NCI-H2107 (cell line): ENCODE measurements at regions not wholly inside any gene's neighbourhood (a gene's known extent, or its start where the extent isn't known, plus 50 kb on each side); places are given as distances from the start of the nearest gene placed in this dataset.

Experiments
- DNase-seq: peaks from one replicate; lab custom pipeline; 2025; lab: John Stamatoyannopoulos, UW

DNA sequence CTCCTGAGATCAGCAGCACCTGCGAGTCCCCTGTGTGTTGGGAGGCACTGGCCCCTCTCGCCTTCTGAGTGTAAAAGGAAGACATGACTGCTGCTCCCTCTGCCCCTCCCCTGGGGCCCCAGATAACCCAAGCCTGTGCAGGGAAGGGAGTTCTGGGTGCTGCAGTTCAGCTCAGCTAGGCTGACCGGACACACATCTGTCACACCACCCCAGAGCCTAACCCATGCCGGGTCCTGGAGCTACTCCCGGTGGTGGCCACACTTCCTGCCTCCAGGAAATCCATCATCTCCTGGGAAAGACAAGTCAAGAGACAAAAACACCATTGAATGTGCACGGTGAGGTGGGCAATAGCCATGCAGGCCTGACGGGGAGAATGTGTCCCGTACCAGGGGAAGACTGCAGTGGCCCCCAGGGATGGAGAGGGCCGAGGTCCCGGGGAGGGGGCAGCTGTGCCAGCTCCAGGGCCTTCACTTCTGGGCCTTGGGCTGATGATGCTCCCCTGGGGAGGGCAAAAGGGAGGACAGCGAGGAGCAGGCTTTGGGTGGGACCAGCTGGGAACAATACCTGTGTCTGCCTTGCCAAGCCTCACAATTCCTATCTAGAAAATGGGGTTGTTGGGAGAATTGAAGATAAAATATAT, 210.6 kb downstream of the TFCP2L1 start:
- no peak for DNase-seq

DNA sequence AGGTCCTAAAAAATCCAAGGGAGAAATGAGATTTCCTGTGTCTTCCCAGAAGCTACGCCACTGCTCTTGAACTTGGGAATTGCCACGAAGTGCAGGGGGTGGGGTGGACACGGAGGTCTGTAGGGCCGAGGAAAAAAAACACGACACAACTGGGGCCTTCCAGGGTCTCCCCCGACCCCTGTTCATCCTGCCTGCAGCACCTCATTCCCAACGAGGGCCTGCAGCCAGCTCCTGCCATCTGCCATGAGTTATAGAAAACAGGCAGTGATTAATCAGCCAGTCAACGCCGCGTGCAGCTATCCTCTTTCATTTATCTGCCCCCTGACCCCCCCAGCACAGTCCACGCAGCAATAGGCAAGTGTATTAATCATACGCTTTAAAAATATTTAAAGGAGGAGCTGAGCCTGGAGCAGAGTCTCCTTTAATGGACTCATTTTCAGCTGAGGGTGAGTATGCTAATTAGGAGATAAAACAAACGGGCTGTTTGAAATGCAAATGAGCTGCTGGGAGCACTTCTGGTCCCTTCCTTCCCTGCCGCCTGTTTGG, 209.9 kb downstream of the TFCP2L1 start:
- peak; percentile 21 for DNase-seq

DNA sequence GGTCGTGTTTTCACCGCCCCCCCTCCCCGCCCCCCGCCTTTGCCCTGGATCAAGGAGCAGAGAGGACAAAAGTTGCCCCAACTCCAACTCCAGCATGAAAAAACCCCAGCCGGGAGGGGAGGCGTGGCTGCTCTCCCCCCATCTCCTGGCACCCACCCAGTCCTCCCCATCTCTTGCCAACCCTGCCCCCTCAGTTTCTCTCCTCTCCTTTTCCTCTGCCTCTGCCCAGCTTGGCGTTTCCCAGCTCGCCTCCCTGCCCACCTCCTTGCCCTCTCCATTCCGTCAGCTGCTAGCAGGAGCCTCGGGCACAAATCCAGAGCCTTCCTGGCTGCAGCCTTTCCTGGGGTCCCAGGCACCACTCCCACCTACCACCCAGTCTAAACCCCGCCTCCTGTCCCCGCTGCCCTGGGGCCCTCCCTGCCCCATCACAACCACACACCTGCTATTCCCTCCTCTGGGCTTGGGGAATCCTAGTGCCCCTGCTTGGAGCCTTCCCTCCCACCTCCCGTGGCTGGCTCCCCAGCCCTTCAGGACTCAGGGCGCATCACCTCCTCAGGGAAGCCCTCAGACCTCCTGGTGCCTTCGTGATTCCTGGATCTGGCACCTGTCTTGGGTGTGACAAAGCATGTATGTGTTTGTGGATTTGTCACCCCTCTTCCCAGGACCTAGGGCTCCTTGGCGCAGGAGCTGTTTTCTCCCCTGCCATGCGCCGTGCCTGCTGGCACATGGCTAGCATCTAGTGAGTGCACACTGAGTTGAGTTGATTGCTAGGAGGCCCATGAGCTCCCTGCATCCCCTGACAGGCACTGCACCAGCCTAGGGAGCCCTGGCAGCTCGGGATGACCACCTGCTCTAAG, 209.1 kb downstream of the TFCP2L1 start:
- no peak for DNase-seq

DNA sequence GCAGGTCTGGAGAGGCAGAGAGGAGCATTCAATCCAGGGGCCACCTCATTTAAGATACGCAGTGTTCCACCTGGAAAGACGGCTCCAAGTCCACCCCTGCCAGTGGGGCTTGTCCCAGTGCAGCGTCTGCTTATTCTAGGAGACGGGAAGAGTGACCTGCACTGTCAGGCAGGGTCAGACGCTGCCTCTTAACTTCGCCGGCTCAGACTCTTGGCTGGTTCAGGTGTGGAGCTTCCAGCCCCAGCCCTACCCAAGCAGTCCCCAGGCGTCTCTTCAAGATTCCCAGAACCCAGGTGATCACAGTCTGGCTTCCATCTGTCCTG, 208.5 kb downstream of the TFCP2L1 start:
- DNase-seq: no peak

DNA sequence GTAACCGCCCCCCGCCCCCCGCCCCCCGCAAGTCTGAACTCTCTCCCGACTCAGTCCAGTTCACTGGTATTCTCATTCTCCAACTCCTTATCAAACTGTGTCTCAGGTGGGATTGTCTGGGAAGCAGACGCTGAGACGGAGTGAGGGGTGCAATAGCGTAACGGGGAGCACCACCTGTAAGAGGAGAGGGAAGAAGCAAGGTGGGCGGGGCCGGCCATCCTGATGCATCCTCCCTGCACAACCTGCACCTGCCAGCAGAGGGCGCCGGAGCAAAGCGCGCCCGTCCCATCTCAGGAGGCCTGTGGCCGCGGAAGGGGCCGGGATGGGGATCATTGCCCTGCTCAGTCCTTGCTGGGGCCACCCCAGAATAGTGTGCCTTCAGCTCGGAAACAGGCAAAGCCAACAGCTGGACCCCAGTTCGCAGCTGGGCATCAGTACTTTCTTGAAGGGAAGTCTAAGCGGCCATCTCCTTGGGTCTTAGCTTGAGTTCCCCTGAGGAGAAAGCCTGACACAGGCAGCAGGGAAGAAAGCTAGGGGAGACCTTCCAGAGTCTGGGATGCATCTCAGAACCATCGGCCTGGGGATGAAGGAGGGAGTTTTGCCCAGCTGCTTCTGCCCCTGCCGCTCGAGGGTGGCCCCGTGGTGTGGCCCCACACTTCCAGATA, 208.0 kb downstream of the TFCP2L1 start:
- peak; percentile 27 for DNase-seq

- DNase-seq: no peak
Measured at GRCh38 chr2:121078899-121079298, 206.1 kb downstream of the TFCP2L1 start.

GRCh38 chr2:121080013-121080772, 204.8 kb downstream of the TFCP2L1 start:
- peak; percentile 44 for DNase-seq

DNA sequence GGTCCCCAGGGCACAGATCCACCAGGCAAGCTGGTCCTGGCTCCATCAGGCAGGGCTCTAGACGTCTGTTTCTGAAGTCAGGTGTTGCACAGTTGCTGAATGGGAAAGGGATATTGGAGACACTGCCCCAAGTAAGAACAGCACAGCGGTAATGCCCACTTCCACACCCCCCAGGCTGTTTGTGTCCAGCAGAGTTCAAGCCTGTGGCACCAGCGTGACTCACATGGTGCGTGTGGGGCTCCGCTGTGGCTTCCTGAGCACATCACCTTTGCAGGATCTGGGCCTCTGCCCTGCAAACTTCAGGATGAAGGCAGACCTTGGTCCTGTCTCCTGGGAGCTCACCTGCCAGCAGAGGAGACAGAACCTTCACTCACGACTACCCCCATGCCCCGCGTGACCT, 203.3 kb downstream of the TFCP2L1 start:
- DNase-seq: no peak

DNA sequence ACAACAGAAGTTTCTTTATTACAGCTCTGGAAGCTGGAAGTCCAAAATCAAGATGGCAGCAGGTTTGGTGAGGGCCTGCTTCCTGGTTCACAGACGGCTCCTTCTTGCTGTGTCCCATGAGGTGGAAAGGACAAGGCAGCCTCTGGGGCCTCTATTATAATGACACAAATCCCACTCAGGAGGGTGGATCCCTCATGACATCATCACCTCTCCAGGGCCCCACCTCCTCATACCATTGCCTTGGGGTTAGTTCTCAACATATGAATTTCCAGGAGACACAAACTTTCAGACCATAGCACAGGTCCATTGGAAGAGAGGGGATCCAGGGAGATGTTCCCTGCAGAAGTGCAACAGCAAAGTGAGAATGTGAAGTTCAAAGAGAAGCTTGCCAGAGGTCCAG, 202.8 kb downstream of the TFCP2L1 start:
- no peak for DNase-seq

DNA sequence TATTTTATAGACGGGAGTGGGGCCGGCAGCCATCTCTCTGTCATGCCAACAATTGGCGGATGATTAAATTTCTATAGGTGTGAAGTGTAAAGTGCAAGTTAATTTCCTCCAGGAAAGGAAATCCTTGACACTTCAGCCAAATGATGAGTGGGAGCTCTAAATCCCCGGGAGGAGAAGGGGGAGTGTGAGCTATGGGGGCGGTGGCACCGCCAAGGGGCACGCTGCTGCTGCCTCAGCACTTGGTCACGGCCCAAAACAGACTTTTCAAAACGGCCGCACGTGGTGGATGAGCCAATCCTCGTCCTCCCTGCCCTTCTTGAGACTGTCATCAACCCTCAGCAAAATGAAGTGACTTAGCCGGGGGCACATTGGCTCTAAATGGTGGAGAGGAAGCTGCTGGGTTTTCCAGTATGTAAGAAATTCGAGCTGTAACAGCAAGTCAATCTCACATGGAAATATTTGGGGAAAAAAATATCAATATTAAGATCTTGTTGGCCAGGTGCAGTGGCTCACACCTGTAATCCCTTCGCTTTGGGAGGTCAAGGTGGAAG, 200.8 kb downstream of the TFCP2L1 start:
- no peak for DNase-seq

DNA sequence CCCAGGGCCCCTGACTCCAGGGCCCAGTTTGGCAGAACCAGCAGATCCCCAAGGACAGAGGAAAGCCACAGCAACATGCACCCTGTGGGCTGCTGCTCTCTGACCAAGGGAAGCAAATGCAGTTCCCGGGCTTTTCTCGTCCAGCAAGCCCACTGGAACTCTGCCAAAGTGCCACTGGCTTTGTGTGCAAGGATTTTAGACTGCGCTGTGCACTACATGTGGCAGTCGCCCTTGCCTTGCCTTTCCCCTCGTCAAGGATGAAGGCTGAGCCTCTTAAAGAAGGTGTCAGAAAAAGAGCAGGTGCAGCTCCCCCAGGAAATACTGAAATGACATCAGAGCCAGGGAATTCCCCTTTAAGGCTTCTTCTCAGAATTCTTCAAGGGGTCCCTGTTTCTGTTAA, 199.2 kb downstream of the TFCP2L1 start:
- peak; percentile 19 for DNase-seq

DNA sequence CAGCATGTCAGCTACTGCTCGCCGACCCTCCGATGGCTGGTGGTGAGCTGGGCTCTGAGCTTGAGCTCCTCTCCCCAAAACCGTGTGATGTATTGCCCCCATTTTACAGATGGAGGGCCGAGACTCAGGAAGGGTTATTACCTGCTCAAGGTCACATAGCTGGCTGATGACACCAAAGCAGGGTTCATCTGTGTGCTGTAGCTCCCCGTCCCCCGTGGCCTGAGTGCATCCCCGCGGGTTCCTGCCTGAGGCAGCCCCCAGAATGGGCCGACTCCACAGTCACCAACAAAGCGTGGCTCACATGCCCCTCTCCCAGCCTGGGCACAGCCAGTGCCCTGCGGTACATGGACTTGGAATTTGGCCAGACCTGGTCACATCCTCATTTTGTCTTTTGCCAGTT, 198.6 kb downstream of the TFCP2L1 start:
- DNase-seq: no peak

GRCh38 chr2:121087117-121087516, 197.9 kb downstream of the TFCP2L1 start:
- DNase-seq: no peak

DNA sequence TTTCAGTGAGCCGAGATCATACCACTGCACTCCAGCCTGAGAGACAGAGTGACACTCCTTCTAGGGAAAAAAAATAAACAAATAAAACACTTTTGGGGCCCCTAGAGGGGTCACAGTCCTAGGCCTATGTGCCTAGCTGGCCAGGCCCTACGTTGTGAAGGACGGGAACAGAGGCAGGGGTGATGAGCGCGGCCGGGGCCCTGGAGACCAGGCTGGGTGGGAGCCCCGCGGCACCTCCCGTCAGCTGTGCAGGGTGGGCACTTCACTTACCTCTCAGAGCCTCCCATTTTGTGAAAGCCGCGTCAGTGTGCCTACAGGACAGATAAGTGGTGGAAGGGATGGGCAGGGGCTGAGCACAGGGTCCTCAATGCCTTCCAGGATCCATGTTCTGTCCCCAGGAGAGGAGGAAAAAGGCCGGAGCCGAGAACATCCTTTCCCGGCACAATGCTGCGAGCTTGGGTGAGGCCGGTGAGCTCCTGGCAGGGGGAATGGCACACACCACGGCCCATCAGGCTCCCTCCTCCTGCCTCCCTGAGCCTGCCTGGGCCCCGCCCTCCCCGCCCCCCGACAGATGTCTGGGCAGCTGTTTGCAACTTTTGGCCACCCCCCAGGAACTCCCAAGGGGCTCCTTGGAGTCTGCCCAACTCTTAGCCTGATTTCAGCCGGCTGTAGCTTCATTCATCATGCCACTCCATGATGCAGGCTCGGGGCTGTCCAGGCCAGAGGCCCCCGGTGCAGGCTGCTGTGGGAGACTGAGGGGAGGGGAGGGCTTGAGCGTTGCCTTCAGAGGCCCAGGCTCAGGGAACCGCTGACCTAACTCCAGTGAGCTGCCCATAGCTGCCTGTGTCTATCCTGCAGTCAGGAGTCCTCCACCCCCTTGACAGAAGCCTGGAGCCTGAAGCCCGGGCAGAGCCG, 196.5 kb downstream of the TFCP2L1 start:
- peak; percentile 13 for DNase-seq

DNA sequence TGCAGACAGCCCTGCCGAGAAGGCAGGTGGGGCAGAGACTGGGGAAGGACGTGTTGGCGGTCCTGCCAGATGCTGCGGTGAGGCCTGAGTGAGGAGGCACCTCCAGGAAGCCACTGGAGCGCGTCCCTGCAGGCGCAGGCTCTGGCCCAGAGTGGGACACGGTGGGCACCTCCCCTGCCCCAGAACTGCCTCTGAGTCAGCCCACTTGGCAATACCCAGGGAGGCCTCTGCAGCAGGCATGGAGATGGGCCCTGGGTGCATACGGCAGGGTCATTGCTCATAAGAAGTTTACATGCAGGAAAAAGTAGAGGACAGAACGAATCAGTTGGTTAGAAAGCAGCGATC, 195.9 kb downstream of the TFCP2L1 start:
- DNase-seq: no peak

DNA sequence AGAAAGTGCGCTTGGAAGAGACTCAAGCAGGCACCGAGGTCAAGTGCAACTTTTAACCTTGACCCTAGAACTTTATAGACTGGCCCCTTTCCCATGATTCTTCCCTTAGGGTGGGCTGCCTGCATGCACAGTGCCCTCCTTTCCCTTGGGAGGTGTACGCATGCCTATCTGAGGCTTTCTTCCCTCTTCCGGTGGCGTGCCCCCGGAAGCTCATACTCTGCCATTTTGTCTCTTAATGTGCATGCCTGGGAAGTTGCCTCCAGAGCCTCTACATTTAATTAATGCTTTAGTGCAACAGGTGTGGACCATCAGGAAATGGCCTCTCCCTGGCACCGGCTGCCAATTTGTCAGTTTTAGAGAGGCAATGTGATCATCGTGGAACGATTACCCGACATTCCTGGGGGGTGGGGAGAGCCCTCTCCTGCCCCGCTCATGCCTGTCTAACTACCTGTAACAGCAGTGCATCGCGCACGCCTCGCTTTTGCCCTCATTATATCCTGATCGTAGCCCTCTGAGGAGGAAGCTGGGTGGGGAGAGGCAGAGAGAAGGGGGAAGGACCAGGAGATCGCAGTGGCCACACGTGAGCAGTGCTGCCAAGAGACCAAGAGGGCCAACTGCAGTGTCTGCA, 194.8 kb downstream of the TFCP2L1 start:
- no peak for DNase-seq

DNA sequence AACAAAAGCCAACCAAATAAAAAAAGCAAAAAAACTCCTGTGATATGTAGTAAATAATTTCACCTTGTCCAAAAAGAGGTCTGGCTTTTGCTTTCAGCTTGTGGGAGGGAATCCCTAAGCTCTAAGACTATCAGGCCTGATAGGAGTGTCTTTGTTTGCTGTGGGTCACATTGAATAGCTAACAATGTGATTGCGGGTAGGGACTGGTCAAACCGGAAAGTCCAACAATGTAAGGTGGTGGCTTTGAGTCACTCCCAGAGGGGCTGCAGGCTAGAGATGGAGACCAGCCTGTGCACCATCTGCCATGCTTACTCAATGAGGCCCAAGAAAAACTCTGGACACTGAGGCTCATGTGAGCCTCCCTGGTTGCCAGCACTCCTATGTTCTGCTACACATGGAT, 192.9 kb downstream of the TFCP2L1 start:
- DNase-seq: no peak

GRCh38 chr2:121093692-121094091, 191.3 kb downstream of the TFCP2L1 start:
- no peak for DNase-seq

GRCh38 chr2:121094101-121094500, 190.9 kb downstream of the TFCP2L1 start:
- DNase-seq: no peak

- no peak for DNase-seq
Measured at GRCh38 chr2:121094845-121095244, 190.2 kb downstream of the TFCP2L1 start.
